ENCODE measurements at regions not wholly inside any gene's neighbourhood (a gene's known extent, or its start where the extent isn't known, plus 50 kb on each side); places are given as distances from the start of the nearest gene placed in this dataset.
"Not testable (repeated sequence)": the region's sequence is repeated elsewhere in the genome, so short reads cannot be mapped to it uniquely, and the experiment has no call there.

DNA sequence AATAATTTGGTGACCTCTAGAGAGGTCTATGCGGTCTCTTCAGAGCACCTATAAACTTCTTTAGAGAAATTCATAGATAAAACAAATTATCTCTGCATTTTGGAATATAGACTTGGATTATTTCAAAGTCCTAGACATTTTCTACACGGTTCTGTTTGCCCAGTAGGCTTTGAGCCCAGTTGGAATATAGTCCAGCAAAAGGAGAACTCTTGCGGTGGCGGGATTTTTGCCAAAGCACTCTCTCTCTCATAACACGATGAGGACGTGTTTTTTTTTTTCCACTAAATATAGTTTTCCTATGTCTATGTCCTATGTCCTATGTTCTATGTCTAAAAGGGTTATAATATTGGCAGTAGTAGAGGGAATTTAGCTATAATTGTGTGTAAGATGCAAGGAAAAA lies 164.9 kb upstream of the AGR3 start:
- no peak for DNase-seq (ENCODE audit: low read depth)

DNA sequence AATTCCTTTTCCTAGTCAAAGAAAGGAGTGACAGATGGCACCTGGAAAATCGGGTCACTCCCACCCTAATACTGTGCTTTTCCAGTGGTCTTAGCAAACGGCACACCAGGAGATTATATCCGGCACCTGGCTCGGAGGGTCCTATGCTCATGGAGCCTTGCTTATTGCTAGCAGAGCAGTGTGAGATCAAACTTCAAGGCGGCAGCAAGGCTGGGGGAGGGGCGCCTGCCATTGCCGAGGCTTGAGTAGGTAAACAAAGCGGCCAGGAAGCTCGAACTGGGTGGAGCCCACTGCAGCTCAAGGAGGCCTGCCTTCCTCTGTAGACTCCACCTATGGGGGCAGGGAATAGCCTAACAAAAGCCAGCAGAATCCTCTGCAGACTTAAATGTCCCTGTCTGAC lies 171.4 kb upstream of the AGR3 start:
- DNase-seq (ENCODE audit: low read depth) = not testable (repeated sequence)

DNA sequence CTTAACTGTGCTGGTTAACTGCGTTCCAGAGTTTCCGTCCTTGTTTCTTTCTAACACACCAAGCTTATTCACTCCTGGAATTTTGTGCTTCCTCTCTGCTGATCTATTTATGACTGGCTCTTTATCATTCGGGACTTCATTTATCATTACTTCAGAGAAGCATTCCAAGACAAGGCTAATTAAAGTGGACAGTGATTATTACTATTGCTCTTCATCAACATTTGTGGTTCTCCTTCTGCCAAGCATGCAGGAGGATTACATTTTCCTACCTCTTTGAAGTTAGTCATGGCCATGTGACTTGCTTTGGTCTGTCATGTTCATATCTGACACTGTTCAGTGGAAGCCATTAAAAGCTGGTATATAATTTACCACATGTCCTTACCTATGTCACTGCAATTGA lies 172.4 kb upstream of the AGR3 start:
- no peak for DNase-seq (ENCODE audit: low read depth)

DNA sequence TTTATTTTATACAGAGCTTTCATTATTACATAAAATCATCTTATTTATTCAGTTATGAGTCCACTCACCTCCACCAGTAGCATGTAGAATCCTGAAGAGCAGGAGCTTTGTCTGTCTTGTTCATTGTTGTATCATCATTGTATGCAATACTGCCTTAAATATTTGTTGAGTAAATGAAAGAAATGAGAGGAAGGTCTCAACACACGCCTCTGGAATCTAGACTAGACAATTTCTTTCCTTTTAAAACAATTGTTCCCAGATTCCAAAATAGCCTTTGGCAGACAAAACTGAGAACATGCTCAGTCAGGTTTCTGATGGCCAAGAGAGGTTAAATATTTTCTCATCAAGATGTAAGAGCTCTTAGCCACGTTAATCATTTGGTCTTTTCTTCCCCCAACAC lies 173.1 kb upstream of the AGR3 start:
- no peak for DNase-seq (ENCODE audit: low read depth)

DNA sequence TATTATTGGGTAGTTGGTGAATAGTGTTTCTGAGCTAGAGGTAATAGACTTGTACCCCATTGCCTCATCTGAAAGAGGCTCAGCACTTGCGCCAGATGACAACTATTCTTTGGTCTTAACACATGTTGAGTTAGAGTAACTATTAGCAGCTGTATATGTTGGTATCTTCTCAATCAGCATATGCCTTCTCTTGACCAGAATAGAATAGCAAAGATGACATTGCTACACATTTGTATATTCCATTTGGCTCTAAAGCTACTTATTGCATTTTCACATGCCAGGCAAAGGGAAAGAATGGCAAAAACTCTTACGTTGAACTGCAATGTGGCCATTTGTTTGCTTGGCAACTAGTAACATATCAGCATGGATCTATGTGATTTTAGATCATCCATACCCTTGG lies 173.8 kb upstream of the AGR3 start:
- DNase-seq (ENCODE audit: low read depth) = no peak

DNA sequence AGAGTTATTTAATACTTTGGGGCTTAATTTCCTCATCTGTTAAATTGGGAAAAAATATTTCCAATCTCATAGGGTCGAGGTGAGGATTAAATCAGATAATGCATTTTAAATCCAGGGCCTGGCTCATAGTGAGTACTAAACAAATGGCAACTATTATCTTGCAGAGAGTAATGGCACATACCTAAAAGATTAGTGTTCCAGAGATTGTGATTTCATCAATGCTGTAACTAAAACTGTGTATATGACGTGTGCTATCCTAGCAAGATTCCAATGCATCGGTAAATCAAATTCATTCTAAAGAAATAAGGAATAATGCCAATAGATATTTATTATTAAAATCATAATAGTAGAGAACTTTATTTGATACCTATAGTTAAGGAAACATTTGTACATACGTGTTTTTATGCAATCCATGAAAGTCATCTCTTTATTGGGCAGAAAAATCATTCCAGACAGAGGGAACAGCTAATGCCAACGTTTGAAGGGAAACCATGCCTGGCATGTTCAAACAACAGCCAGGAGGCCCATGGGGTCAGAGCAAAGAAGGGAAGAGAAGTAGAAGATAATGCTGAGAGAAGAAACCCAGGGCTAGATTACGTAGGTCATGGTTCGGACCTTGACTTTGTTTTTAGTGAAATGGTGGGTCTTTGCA lies 174.8 kb upstream of the AGR3 start:
- DNase-seq (ENCODE audit: low read depth) = peak; percentile 76

DNA sequence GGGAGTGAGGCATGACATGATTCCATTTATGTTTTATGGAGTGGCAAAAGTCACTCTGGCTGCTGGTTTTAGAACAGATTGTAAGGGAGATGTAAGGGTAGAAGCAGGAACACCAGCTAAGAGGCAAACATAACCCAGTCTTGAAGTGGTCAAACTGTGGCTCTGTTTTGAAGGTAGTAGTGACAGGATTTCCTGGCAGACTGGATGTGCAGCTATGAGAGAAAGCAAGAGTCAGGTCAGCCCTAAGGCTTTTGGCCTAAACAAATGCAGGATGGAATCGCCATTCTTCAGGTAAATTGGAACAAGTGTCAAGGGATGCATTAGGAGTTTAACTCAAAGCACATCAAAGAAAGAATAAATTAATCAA lies 175.3 kb upstream of the AGR3 start:
- DNase-seq (ENCODE audit: low read depth) = no peak

DNA sequence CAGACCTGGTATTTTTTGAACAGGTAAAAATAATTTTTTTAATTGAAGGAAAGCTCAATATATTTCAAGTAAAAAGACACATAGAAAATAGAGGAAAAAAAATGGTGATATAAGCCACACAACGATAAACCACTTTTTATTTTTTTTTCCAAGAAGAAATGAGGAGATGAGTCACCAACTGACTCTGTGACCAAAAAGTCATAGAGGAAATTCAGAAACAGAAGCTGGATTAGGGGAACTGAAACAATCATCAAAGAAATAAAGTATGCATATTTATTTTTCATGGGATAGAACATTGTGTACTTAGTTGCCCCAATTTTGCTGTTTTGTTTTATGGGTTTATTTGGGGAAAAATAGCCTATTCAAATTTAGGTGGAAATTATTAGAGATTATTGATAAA lies 176.8 kb upstream of the AGR3 start:
- DNase-seq (ENCODE audit: low read depth) = peak; percentile 63

DNA sequence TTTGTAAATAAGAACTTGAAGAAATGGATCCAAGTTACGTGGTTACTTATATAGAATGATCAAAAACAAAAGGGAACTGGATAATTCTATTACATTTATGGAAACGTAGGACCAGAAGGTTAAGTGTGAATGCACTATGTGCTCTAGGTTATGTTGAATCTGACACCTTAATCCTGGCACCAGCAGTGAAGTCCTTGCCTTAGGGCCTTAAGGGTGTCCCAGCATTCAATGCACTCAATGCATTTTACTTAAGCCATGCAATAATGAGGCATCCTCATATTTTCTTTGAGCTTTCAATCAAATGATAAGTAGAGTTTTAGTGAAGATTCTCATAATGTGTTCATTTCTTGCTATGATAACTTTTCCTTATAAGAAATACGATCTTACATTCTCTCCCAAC lies 178.3 kb upstream of the AGR3 start:
- DNase-seq (ENCODE audit: low read depth) = no peak

DNA sequence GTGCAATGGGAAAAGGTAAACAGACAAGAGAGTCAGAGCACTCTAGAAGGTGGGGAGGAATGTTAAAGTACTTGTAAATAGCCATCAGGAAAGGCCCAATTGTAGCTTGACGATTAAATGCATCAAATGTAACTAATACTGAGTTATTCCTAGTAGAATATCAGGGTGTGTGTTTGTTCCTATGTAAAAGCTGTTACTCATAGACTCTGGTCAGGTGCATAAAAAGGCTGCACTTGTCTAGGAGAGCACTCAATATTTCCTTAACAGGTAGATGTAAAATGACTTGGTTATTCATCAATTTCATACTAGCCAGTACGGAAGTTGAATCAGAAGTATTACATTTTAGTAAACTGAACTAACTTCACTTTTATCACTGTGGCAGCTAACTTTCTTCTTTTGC lies 179.7 kb upstream of the AGR3 start:
- no peak for DNase-seq (ENCODE audit: low read depth)

DNA sequence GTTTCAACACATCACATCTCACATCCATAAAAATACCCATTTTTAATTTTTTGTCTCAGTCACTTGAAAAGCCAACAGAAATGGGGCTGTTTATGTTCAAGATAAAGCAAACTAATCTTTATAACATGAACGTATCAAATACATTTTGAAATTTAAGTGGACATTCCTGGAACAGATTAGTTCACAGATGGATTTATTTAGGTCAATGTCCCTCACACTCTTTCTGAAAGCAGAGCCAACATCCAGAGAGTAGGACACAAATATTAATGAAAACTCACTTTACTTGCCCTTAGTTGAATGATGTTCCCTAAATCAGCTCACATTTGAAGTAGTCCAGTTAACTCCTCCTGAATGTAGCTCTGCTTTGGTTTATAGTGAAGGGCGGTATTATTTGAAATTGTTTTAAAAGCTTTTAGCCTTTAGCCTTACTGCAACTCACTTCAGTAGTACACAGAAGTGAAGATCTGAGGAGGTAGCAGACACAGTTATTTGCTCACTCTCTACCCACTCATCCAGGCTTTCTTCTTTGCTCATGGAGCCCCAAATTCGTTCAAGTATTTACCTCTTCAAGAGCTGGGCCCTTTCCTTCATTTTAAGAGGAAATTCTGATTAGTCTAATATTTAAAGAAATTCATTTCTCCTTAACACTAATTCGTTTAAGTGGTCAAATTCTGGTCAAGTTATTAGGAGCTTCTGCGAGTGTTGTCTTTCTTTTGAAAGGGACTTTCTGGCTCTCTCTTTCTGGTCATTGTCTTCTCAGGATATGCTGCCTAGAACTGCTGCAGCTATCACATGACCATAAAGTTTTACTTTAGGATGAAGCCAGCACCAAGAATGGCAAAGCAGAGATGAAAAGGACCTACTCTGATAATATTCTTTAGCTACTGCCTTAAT lies 180.6 kb upstream of the AGR3 start:
- DNase-seq (ENCODE audit: low read depth) = no peak

DNA sequence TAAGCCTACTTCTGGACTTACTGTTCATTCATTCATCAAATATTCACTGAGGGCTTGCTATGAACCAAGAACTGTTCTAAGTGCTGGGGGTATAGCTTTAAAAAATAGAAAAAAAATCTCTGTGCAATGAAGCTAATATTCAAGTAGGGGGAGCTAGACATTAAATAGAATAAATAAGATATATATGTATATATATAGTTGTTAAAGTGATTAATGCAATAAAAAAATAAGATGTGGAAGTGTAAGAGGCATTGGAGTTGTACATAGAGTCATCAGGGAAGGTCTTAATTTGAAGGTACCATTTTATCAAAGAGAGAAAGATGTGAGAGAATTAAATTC lies 181.2 kb upstream of the AGR3 start:
- peak; percentile 28 for DNase-seq (ENCODE audit: low read depth)

DNA sequence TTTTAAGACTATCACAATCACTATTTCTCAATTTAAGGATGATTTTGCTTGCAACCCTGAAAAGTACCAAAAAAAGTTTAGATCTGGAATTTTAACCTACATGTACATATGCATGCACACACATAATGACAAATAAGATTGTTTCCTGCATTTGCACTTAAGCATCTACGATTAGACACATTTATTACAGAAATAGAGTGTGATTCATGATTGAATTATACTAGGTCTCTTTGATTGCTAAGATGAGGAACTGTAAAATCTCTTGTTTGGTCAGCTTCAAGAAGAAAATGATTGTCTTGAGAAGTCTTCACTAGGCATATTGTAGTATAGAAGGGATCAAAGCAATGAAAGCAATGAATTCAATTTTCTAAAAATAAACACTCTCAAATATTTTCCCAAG lies 185.9 kb upstream of the AGR3 start:
- DNase-seq (ENCODE audit: low read depth) = no peak

DNA sequence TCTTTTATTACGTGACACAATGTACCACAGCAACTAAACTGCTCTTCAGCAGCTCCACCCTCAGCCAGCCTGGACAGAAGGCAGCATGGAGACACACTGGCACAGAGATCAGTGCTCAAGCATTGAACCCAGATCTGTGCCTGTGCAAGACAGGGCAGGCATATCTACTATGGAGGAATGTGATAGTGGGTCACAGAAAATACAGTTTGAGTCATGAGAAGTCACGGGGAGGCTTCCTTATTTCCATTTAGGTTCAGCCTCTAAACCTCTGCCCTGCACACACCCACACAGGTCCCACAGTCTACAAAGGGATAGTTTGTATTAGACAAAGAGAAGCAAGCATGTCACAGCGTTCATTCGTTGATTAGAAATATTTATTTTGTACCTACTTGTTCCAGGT lies 187.4 kb upstream of the AGR3 start:
- DNase-seq (ENCODE audit: low read depth) = no peak

DNA sequence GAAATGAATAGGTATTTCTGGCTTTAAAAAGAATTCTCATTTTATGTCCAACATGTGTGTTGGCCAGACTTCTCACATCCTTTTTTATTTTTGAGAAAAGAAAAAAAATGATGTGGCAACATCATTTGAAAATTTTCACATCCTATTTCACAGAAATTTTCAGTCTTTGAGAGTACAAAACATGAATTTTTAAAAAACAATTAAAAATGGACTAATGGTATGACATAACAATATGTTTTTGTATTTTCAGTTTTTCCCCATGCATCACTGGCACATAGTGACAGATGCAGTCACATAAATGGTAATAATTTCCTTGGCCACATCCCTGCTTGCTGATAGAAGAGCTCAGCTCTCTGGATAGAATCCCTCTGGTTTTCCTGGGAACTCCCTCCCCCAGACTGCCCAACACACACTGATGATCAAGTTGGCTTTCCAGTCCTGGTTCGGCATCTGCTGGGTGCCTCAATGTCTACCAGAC lies 188.5 kb upstream of the AGR3 start:
- no peak for DNase-seq (ENCODE audit: low read depth)

DNA sequence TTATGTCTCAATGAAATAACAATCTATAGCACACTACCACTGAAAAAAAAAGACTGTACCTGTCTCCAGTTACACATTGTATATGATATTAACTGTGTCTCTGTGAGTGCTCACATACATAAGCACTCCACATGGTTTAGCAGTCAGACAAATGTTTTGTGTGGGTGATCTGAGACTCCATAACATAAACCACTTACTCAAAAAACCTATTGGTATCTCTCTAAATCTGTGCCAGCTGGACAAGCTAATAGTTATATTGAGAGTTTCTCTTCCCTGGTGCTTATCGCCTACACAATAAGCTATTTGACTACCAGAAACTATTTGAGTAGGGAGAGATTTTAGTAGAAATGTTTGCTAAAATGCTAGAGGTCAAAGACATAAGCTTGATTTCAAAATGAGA lies 190.1 kb upstream of the AGR3 start:
- no peak for DNase-seq (ENCODE audit: low read depth)

DNA sequence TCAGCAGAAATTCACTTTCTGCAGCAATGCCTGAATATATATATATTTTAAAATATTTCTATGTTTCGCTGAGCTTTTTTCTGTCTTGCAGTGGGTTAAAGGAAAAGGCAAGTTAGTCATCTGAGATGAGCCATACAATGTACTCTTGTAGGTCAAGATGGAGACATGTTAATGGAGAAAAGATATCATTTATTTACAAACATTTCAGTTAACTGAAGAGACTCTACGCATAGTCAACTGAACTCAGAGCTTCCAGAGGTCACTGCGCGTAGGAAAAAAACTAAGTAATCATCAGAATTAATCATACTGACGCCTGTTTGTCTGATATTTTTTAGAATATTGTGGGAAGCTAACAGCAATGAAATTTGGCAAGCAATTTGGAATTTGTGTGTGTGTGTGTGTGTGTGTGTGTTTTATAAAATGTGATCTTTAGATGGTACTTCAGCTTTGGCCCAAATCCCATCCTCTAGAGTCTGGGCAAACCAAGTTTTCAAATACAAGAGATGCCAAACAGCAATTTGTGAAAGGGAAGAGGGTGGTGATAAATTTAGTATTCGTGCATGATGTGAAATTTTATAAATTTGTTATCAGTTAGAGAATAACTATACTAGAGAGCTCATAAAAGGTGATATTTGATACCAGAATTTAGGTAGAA lies 193.9 kb upstream of the AGR3 start:
- DNase-seq (ENCODE audit: low read depth) = peak; percentile 35

DNA sequence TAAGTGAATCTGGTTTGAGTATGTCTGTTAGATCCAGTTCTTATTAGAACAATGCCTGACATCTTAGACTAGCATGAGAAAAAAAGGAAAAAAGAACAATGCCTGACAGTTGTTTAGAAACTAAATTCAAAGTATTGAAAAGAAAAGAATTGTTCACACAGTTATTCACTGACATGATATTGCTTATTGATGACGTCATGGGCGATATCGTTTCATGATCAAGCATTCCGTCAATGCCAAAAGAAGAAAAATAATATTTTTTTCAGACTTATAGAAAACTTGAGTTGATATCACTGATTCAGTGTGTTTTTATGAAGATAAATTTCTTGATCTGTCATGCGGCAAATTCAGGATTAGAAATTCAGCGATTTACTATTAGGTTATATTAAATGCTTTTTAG lies 196.5 kb upstream of the AGR3 start:
- DNase-seq (ENCODE audit: low read depth) = no peak

DNA sequence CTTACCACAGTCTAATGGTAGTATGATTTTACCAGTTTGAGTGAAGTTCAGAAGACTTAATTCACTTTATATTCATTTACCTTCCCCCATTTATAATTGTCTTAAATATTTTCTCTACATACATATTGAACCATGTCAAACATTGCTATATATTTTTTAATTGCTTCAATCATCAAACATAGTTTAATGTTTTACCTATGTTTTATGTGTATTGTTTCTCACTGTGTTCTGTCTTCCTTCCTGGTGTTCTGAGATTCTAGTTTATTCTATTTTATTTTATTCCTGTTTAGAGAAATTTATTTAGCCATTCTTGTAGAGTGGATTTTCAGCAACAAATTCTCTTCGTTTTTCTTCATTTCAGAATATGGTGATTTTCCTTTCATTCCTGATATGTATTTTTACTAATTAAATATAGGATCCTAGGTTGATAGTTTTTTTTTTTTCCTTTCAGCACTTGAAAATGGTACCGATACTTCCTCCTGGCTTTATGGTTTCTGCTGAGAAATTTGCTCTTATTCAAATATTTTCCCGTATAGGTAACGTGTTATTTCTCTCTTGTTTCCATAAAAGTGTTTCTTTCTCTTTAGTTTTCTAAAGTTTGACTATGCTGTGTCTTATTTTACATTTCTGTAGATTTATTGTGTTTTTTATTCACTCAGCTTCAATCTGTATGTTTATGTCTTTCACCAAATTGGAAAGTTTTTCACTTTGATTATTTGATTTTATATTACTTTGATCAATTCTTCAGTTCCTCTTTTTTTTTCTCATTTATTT lies 201.8 kb upstream of the AGR3 start:
- DNase-seq (ENCODE audit: low read depth) = no peak

DNA sequence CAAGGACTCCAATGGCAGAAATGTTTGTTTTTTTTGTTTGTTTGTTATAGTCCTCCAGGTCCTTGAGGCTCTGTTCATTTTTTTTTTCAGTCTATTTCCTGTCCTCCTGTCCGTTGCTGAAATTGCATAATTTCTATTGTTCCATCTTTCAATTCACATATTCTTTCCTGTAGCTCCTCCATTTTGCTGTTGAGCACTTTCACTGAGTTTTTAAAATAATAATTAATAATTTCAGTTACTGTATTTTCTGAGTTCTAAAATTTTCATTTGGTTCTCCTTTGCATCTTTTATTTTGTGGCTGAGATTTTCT lies 202.3 kb upstream of the AGR3 start:
- DNase-seq (ENCODE audit: low read depth) = no peak

DNA sequence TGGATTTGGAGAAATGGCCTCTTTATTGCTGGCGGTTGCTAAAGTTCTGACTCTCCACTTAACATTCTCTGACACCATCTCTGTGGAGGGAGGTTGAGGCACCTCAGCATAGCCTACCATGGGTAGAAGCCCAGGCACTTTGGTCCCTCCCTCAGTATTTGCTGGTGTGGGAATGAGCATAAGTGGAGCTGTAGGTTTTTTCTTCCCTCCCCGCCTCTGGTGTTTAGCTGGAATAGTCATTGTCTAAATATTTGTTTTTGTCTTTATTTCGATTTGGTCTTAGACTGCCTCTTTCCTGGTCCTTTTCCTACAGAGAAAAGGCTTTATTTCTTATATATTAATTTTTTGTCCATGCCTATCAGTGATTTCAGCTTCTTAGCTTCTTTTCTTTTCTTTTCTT lies 203.4 kb upstream of the AGR3 start:
- no peak for DNase-seq (ENCODE audit: low read depth)

DNA sequence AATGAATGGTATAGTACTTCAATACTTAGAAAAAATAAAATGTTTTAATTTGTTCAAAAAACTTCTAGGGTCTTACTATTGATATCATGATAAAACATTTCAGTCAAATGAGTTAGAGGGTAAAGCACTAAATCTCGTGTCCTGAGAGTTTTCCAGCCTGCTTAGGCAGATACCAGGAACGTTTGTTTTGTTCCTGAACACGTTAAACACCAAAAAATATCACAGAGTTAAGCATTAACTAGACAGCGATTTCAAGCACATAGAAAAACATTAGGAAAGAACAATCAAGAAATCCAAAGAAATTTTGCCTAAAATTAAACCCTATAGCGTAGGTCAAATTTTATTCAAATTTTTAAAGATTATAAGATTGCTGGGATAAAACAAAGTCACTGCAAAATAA lies 204.6 kb upstream of the AGR3 start:
- no peak for DNase-seq (ENCODE audit: low read depth)

DNA sequence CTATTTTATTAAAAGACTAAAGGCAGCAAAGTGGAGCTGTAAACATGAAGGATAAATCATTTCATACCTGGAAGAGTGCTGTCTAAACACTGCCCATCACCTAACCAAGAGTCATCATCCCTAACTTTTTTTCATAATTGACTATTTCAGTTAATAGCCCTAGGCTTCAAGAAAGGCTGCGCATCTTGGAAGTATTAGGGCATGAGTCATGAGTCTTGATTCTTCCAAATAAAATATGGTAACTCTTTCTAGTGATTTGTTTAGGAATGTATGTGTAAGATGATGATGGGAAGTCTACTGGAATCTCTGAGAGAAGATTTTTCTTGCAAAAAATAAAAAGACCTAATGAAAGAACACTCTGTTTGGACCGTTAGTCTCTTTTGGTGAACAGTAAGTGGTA lies 207.7 kb upstream of the AHR start:
- DNase-seq (ENCODE audit: low read depth) = peak; percentile 75
